Stimulated activated naive CD8-positive, alpha-beta T cell treated with anti-CD3 and anti-CD28 coated beads, Interleukin-15, amount 100 ng/mL, for 72 hours (primary cell): ENCODE measurements at regions not wholly inside any gene's neighbourhood (a gene's known extent, or its start where the extent isn't known, plus 50 kb on each side); places are given as distances from the start of the nearest gene placed in this dataset.

Source experiments
- ATAC-seq: fragments of 150-1000 bp; cut with Tn5 transposase; 2 replicates; pipeline ENCODE4 v1.10.0; 2021; ENCODE audit warnings: mild to moderate bottlenecking, moderate library complexity
- DNase-seq, 2 donors: peaks; one replicate each; pipeline ENCODE4 v3.0.0; 2021 to 2022
- H3K27ac Mint-ChIP-seq, 2 donors: one replicate each; pipeline ENCODE4 v1.8.0; 2022; ENCODE audit warnings: mild to moderate bottlenecking in 2 of 2, mixed read lengths in 2 of 2, moderate library complexity in 2 of 2
- H3K27me3 Mint-ChIP-seq: one replicate; pipeline ENCODE4 v1.8.0; 2022; ENCODE audit warnings: mixed read lengths
- H3K4me1 Mint-ChIP-seq: one replicate; pipeline ENCODE4 v1.8.0; 2022; ENCODE audit warnings: mild to moderate bottlenecking, mixed read lengths
- H3K4me3 Mint-ChIP-seq, 2 donors: one replicate each; pipeline ENCODE4 v1.8.0; 2022; ENCODE audit warnings: mild to moderate bottlenecking in 2 of 2, mixed read lengths in 2 of 2, moderate library complexity in 1 of 2
- H3K9me3 Mint-ChIP-seq, 2 donors: one replicate each; pipeline ENCODE4 v1.8.0; 2022; ENCODE audit warnings: mixed read lengths in 2 of 2

DNA sequence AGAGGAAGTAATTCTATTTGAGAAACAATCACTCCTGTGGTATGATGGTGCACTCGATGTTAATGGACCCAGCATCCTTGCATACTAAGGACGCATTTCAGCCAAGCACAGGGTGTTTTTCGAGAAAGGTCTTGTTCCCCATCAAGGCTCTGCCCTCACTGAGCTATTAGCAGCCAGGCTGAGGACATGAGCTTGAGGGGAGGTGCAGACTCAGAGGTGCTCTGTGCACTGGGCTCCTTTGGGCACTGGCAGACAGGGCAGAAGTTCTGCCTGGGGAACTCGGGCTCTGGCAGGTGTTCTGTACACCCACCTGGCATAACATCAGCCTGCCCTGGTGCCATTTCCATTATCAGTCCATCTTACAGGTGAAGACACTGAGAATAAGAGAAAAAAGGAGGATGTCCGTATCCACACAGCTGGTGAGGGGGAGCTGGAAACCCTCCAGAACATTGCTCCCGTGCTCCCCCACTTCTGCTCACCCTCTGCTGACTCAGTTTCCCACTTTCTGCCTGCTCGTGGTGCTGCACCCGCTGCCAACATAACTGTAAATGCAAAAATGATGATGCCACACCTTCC is 92.7 kb upstream of the RET start:
- Mint-ChIP-seq H3K9me3 (no peaks in the 10 kb centered on the region), H3K27me3 (no peaks in the 10 kb centered on the region), H3K4me3 (no peak overlapping the region), H3K27ac (peak overlapping the region in 1 of 2 donors; percentile 4), H3K4me1 (peaks cover 27% of the 10 kb centered on the region)
- no peak for ATAC-seq
- DNase-seq: no peak

DNA sequence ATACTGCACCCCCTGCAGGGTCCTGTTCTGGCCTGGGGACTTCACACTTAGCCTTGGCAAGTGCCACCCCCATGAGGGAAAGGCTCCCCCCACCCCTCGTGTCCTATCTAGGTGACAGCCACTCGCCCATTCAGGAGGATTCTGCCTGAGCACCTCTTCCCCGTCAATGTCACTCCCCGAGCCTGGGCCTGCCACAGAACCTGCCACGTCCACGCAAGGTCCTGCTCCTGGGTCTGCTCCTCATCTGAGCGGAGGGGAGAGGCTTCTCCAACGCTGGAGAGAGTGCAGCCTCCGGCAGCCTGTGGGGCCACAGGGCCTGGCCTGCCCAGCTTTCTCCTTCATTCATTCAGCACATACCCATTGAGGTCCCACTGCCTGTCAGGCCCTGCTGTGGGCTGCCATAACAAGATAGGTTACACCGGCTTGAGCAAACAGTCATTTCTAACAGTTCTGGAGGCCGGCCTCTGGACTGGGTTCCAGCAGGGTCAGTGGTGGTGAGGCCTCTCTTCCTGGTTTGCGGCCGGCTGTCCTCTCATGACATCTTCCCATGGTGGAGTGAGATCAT is 92.0 kb upstream of the RET start:
- Mint-ChIP-seq H3K4me3 (no peak overlapping the region), H3K4me1 (peaks cover 27% of the 10 kb centered on the region), H3K9me3 (no peaks in the 10 kb centered on the region), H3K27ac (no peak overlapping the region), H3K27me3 (no peaks in the 10 kb centered on the region)
- ATAC-seq (no peak), DNase-seq (no peak)

DNA sequence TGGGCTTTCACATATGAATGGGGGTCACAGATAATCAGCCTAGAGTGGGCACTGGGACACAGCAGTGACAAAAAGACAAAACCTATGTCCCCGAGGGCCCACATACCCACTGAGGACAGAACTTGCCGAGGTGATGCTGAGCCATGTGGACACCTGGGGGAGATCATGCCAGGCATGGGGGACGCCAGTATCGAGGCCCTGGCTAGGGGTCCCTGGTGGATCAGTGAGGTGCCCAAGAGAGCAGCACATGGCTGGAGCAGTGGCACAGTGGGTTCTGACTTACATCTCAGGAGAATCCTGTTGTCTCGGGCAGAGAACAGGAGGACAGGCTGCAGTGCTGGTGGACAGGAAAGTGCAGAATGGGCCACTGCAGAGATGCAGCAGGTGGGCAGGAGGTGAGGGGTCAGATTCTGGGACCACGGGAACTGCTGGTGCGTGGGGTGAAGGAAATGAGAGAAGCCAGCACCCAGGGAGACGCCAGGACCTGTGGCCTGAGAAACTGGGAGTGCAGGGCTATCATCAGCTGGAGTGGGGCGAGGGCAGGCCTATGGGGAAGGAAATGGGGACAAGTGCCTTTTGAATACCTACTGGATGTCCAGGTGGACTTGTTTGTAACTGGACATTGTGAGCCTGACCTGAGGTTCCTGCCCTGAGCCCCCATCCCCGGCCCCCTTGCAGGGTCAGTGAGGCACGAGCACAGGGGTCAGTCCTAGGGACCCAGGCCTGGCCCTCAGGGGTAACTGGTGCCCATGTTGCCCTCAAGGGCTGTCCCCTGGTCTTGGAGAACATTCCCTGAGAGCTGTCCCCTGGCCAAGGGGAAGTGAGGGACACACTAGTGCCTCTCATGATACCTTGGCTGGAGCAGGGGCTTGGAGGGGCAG is 91.2 kb upstream of the RET start:
- no peak for ATAC-seq
- no peak for DNase-seq
- Mint-ChIP-seq H3K4me1 (peaks cover 35% of the 10 kb centered on the region), H3K4me3 (no peak overlapping the region), H3K9me3 (no peaks in the 10 kb centered on the region), H3K27ac (peak overlapping the region in 1 of 2 donors; percentile 53), H3K27me3 (no peaks in the 10 kb centered on the region)

DNA sequence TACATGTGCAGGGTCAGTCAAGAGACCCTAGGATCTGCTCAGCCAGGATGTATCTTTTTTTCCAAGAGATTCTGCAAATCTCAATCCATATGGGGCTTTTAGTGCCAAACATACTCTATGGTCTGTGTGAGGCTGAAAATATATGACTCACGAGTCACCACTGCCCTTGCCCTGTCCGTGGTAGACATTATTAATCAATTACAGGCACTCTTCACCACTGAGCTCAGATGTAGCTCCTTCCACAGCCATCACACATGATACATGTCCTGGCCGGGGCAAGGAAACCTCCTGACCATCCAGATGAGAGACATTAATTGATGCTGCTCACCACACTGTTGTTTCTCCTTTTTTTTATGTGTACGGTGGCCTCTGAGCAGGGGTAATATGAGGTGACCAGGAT is 90.2 kb upstream of the RET start:
- ATAC-seq: no peak
- no peaks in the 10 kb centered on the region for H3K9me3 Mint-ChIP-seq
- no peak overlapping the region for H3K27ac Mint-ChIP-seq

DNA sequence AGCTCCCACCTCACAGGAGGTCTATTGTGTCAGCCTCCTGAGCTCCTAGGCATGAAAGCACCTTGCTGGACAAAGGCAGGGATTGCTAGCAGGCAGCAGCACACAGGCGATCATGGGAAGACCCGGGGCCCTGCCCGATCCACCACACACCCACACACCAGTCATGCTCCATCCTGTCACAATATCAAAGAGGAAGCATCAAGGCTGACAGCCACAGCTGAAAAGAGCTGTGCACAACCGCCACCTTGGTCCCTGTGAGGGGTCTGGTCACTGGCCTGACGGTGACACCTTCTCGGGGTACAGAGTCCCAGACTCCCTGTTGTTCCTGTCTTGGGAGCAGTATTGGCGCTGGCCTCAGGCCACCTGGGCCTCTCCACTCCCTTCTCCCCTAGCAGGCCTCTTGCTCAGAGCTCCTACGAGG is 89.7 kb upstream of the RET start:
- no peaks in the 10 kb centered on the region for H3K9me3 Mint-ChIP-seq
- DNase-seq (no peak), ATAC-seq (no peak)
- H3K4me1 Mint-ChIP-seq: peaks cover 37% of the 10 kb centered on the region
- no peaks in the 10 kb centered on the region for H3K27me3 Mint-ChIP-seq
- no peak overlapping the region for H3K4me3 Mint-ChIP-seq
- H3K27ac Mint-ChIP-seq: peak overlapping the region in 1 of 2 donors; percentile 27

More for the DNA sequence above, 90.2 kb upstream of the RET start:
- Mint-ChIP-seq H3K4me1 (peaks cover 37% of the 10 kb centered on the region), H3K27me3 (no peaks in the 10 kb centered on the region), H3K4me3 (no peak overlapping the region)
- no peak for DNase-seq

DNA sequence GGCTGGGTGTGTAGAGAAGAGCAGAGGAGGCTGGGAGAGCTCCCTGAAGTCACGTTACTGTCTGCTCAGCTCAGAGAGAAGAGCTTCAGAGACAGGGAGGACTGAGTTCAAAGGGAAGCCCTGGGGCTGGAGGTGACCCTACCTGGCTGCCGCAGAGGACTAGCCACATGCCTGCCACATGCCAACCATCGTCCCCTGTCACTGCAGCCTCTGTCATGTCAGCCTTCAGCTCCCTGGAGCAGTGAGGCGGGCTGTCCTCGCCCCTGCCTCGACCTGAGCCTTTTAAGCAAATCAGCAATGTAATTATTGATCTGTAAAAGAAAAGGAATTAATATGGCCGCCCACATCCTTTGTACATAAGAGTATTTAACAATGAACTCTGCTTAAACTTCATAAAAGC is 89.3 kb upstream of the RET start:
- DNase-seq: no peak
- H3K27me3 Mint-ChIP-seq: no peaks in the 10 kb centered on the region
- no peak for ATAC-seq
- peak overlapping the region in 1 of 2 donors; percentile 27 for H3K27ac Mint-ChIP-seq
- H3K9me3 Mint-ChIP-seq: no peaks in the 10 kb centered on the region
- H3K4me3 Mint-ChIP-seq: no peak overlapping the region
- H3K4me1 Mint-ChIP-seq: peaks cover 37% of the 10 kb centered on the region

DNA sequence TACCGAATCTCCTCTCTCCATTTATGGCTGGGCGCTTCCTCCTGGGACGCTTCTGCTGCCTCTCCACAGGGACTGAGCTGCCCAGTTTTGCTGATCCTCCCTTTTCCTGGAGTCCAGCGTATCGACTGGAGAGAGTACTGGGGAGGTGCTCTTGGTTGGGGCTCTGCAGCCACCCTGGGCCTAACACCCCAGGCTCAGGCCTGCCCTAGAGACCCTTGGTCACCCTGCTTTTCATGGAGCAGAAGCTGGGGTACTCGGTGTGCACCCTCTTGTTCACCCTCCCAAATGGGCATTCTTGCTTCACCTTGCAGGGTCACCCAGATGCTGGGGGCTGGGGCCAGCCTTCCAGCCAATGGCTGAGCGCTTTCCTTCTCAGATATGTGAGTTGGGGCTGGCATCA is 88.8 kb upstream of the RET start:
- H3K27ac Mint-ChIP-seq: no peak overlapping the region
- H3K9me3 Mint-ChIP-seq: no peaks in the 10 kb centered on the region
- no peak overlapping the region for H3K4me3 Mint-ChIP-seq
- DNase-seq: no peak
- ATAC-seq: no peak
- H3K27me3 Mint-ChIP-seq: no peaks in the 10 kb centered on the region
- H3K4me1 Mint-ChIP-seq: peaks cover 37% of the 10 kb centered on the region

DNA sequence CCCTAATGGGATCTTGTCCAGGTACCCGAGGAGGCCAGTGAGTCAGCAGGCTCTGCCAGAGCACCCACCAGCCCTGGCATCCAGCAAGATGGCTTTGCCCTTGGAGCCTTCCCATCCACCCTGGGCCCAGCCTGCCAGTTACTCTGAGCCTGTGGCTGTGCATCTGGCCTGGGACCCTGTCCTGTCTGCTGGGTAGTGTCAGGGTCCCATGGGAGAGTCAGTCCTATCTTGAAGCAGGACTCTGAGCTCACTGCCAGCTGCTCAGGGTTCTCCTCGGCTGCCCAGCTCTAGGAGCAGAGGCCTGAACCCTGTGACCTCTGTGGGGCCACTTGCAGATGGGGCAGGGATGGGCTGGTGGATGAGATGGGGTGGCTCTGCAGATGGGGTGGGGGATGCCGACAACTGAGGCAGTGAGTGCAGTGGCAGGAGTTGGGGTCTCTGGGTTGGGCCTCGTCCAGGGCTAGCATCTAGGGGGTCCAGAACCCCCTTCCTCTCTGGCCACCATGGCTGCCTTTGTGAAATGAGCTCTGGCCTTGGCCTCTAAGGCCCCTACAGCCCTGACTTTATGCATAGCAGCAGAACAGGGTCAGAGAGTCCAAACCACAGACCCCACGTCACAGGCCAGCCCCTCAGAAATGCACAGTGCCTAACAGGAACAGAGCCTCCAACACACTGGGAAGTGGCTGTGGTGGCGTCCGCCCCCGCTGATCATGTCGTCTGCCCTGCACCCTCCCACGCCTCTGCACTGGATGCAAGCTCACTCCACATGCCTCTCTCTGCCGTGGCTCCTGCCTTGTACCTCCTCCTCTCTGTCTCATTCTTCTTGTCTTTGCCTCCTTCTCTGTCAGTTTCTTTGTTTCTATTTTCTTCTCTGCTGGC is 88.1 kb upstream of the RET start:
- peak overlapping the region; percentile 2 to 45 for H3K27ac Mint-ChIP-seq
- no peaks in the 10 kb centered on the region for H3K9me3 Mint-ChIP-seq
- peaks cover 37% of the 10 kb centered on the region for H3K4me1 Mint-ChIP-seq
- DNase-seq: no peak
- H3K27me3 Mint-ChIP-seq: no peaks in the 10 kb centered on the region
- peak; percentile 48 for ATAC-seq
- no peak overlapping the region for H3K4me3 Mint-ChIP-seq

DNA sequence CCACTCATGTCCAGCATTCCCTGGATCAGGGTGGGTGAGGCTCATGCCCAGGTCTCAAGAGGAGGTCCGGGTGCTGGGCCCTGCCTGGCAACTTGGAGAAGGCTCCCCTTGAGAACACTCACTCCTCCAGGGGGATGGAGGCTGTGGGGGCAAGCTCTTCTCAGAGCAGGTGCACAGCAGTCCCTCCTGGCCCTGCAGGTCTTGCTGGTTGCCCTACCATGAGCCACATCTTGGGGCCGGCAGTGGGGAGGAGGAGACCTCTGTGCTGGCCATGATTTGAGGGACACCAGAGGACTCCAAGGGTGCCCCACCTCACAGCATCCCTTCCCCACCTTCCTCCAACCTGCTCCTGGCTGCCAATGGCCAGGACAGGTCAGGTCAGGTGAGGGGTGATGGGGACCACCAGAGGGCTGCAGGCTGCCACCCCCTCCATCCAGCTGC is 87.4 kb upstream of the RET start:
- DNase-seq (no peak), ATAC-seq (no peak)
- peak overlapping the region; percentile 2 to 52 for H3K27ac Mint-ChIP-seq
- H3K4me3 Mint-ChIP-seq: no peak overlapping the region
- peaks cover 37% of the 10 kb centered on the region for H3K4me1 Mint-ChIP-seq
- H3K27me3 Mint-ChIP-seq: no peaks in the 10 kb centered on the region
- H3K9me3 Mint-ChIP-seq: no peaks in the 10 kb centered on the region

DNA sequence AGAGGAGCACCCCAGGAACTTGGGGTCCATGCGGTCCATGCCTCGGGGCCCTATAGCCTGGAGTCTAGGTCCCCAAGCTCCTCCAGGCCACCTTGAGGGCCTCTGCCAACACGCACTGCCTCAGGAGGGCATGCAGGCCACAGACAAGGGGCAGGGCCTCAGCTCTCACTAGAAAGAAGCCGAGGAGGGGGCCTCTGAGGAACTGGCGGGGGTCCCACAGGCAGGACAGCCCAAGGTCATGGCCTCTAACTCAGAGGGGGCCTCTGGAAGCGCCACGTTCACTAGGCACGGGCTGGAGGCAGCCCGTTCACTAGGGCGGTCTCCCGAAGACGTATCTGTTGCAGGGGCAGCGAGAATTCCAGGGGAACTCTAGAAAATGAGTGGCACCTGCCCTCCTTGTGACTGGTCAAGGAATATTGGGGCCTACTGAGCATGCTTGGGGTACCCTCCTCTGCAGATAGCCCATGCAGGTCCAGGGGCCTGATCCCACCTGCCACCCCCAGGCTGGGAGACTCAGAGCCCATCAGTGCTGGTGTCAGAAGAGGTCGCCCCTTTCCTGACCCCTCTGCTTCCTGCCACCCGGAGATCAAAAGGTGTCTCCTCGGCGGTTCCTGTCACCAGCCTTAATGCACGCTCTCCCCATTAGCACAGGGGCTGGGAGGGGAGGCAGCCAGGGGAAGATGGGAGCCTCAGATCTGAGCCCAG is 86.7 kb upstream of the RET start:
- no peaks in the 10 kb centered on the region for H3K9me3 Mint-ChIP-seq

DNA sequence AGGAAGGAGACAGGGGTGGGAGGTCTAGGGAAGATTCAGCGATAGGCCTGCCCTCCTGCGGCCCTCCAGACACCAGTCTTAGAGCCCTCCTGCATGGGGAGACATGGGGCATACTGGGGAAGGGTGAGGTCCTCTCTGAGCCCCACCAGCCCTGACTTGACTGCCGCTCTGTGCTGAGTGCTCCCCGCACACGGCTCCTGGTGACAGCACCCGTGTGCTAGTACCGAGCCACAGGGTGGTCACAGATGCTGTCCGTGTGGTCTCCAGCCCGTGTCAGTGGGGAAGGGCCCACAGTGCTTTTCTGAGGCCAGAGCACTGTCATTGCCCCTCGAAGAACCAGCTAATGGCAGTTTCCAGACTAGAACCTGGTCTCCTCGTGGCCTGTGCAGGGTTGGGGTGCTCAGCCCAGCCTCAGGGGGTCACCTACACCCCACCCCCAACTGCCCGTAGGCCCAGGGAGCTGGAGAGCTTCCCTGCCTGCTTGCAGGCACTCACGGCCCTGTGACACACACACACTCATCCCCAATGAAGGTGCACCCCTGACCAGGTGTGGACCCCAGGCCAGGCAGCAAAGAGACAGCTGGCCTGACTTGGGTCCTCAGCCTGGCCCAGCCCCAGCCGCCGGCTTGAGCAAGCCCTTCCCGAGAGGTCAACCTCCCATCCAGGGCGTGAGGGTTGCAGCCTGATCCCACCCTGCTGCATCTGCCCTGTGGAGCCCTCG is 86.0 kb upstream of the RET start:
- no peak overlapping the region for H3K27ac Mint-ChIP-seq
- H3K4me3 Mint-ChIP-seq: no peak overlapping the region
- peaks cover 37% of the 10 kb centered on the region for H3K4me1 Mint-ChIP-seq
- H3K9me3 Mint-ChIP-seq: no peaks in the 10 kb centered on the region
- no peak for DNase-seq
- peak; percentile 36 for ATAC-seq
- H3K27me3 Mint-ChIP-seq: no peaks in the 10 kb centered on the region

More for the DNA sequence above, 86.7 kb upstream of the RET start:
- ATAC-seq (peak; percentile 9), DNase-seq (no peak)
- no peaks in the 10 kb centered on the region for H3K27me3 Mint-ChIP-seq
- peaks cover 37% of the 10 kb centered on the region for H3K4me1 Mint-ChIP-seq
- no peak overlapping the region for H3K4me3 Mint-ChIP-seq
- no peak overlapping the region for H3K27ac Mint-ChIP-seq

DNA sequence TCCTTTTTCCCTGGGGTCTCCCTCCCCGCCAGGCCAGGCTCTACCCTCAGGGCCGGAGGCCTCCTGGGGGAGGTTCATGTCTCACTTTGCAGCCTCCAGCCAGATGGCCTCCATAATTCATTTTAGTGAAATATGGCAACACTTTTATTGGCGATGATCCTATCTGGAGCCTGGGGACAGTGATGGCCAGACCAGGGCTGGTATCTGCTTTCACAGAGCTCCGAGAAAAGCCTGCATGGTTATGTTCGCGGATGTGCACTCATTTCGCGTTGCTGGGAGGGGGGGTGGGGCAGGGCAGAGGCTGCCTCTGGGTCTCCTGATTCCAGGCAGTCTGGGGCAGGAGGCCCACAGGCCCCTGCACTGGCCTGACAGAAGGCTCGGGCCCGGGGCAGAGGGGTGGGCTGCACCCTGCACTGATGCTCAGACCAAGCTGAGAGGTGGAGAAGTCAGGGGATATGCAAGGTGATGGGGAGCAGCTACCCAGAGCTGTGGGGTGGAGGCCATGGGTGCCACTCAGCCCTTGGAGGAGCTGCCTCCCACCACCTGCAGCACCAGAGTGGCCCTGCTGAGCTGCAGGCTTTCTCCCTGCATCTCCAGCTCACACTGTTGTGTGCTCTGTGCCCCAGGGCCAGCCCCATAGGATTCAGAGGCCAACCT is 85.3 kb upstream of the RET start:
- DNase-seq (no peak), ATAC-seq (no peak)
- Mint-ChIP-seq H3K9me3 (no peaks in the 10 kb centered on the region), H3K27ac (no peak overlapping the region), H3K4me3 (no peak overlapping the region), H3K4me1 (peaks cover 37% of the 10 kb centered on the region), H3K27me3 (no peaks in the 10 kb centered on the region)

DNA sequence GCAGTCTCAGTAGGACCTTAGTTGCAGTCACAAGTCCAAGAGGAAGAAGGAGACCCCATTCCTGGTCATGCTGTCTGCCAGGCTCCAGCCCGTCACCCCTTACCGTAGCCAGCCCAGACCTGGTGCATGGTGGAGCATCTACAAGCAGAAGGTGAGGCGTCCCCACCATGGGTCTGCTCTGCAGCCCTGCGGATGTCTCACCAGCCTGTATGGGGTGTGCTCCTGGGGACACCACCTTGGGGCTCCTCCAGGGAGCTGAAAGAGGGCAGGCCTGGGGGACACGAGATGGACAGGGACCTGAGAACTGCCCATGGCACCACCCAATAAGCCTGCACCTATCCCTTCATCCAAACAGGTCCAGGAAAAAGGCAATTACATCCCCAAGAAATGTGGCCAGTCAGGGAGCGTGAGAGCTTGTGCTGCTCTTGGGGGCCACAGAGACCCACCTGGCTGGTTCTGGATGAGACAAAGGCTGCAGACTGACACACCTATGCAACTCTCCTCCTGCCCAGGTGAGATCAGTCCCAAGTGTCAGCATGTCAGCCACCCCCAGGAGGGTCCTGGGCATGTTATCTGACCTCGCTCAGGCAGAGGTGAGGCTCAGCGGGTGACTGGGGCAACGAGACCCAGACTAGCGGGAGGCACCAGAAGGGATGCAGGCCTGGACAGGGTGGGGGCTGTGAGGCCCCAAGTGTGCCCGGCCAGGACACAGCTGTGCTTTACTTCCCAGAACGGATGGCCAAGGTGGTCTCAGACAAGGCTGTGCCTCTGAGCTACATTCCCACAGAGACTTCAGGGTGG is 84.5 kb upstream of the RET start:
- DNase-seq (no peak), ATAC-seq (no peak)
- Mint-ChIP-seq H3K27ac (no peak overlapping the region), H3K4me1 (peaks cover 29% of the 10 kb centered on the region), H3K4me3 (no peak overlapping the region), H3K9me3 (no peaks in the 10 kb centered on the region), H3K27me3 (no peaks in the 10 kb centered on the region)
